HG03354 (cell line): ENCODE measurements at regions not wholly inside any gene's neighbourhood (a gene's known extent, or its start where the extent isn't known, plus 50 kb on each side); places are given as distances from the start of the nearest gene placed in this dataset.
"Not testable (repeated sequence)": the region's sequence is repeated elsewhere in the genome, so short reads cannot be mapped to it uniquely, and the experiment has no call there.

Experiments
- ATAC-seq: cut with Tn5 transposase; IDR thresholded peaks from one replicate; pipeline ENCODE4 v1.9.1; 2021; ENCODE audit warnings: mild to moderate bottlenecking; ENCODE audit not compliant: unreplicated experiment, poor library complexity, severe bottlenecking

DNA sequence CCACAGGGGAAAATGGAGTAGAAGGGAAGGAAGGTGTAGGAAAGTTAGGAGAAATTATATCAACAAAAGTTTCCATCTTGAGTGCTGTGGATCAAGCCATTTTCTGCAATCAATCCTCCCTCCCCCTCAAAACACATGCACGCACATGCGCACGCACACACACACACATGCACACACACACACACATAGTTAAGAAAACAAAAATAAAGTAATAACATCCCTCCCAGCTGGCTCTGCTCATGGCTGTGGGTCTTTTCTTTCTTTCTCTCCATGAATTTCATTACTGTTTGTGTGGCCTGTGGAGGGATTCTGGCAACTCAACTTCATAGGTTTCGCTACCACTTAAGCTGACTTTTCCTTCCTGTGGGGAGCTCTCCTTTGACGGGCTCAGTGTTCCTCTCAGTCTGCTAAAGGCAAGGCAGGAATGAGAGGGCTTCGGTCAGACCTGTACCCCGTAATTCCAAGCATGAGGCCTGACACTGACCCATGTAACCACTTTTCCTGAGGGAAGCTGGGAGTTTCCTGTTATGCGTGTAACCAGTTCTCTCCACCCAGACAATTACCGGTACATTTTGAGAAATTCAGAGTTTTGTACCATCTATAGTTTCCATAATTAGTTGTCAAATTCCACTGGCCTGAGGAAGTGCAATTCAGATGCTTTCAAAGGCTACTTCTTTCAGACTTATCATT, 79.8 kb downstream of the ZNF92 start:
- no peak for ATAC-seq

DNA sequence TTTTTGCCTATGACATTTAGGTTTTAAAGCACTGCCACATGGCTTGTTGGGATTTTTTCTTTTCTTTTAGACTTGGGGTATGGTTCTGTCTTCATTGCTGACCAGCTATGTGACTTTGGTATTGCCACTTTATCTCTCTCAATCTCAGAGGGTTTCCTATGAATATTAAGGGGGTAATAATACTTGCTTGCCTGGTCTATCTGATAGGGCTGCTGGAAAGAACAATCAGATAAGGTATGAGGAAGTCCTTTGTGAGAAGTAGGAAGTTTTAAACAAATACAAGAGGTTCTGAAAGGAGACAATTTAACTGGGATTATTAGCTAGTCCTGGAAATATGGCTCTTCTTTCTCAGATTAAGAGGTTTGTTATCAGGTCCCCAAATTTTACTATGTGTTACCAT, 80.8 kb downstream of the ZNF92 start:
- no peak for ATAC-seq

DNA sequence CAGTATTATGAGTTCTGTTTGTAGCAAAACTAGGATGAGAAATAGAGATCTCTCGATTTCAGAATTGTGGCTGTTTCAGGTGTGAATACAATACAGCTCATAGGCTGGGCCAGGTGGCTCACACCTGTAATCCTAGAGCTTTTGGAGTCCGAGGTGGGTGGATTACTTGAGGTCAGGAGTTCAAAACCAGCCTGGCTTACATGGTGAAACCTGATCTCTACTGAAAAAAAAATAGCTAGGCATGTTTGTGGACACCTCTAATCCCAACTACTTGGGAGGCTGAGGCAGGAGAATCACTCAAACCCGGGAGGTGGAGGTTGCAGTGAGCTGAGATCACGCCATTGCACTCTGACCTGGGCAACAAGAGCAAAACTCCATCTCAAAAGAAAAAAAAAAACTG, 81.4 kb downstream of the ZNF92 start:
- ATAC-seq, result not testable (repeated sequence)

DNA sequence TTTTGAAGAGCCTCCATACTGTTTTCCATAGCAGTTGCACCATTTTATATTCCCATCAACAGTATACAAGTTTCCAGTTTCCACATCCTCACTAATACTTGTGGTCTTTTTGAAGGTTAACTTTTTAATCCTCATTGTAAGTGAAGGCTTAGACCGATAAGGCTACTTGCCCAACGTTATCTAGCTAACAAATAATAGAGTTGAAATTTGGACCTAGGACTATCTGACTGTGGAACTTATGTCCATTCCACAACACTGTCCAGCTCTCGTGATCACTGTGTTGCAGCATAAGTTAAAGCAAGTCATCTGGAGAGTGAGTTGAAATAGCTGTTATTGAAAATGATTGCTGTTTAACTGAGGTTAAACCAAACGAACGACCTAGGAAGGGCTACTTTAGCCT, 84.0 kb downstream of the ZNF92 start:
- ATAC-seq, result no peak

DNA sequence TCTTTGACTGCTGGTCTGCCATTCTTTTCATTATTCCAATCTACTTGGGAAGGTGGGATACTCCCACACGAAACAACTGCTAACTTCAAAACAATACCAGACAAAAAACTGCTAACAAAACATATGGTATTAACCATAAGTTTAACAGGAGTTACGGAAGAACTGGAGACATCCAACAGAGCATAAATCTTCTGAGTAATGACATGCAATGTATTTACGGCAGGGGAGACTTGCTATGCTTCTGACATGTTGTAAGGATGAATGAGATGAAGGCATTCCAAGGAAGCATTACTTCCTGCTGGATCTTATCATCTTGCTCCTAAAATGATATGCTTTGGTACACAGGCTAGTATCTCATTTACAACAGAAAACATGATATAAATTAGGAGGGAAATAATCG, 85.8 kb downstream of the ZNF92 start:
- no peak for ATAC-seq

DNA sequence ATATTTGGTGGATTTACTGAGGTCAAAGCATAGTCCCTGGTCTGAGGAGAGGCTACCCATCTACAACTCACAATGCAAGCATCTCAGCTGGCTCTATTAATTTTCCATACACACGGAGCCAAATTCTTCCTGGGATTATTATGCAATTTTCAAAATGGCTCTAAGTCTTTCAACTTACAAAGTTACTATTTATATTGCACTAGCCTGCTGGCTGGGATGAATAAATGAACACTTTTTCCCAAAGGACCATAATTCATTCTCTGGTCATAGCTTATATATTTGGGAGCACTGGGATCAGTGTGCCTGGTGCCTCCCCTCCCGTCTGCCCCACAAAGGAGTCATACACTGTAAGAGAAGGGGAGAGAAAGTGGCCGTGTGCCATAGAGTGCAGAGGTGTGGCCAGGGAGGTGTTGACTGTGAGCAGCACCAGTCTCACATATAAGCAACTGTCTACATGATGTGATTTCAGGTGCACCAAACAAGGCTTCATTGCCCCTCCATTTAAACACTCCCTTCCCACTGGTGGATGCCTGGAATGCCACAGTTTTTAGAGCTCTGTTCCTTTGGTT, 88.6 kb downstream of the ZNF92 start:
- ATAC-seq, result no peak

DNA sequence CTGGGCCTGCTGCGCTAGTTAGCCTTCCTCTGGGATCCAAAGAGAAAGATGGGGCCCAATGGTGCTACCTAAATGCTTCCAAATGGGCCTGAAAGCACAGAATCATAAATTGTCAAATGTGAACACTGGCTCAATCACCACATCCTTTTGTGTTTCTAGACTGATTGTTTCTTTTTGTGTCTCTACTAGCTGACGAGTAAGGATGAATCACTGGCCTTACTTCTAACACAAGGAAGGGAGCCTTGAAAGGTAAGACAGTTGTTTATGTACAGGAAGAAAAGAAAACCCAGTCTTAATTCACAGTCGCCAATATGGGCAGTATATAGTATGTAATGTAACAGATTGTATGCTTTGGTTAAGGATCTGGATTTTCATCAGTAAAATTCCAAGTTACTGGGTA, 89.5 kb downstream of the ZNF92 start:
- ATAC-seq, result no peak

DNA sequence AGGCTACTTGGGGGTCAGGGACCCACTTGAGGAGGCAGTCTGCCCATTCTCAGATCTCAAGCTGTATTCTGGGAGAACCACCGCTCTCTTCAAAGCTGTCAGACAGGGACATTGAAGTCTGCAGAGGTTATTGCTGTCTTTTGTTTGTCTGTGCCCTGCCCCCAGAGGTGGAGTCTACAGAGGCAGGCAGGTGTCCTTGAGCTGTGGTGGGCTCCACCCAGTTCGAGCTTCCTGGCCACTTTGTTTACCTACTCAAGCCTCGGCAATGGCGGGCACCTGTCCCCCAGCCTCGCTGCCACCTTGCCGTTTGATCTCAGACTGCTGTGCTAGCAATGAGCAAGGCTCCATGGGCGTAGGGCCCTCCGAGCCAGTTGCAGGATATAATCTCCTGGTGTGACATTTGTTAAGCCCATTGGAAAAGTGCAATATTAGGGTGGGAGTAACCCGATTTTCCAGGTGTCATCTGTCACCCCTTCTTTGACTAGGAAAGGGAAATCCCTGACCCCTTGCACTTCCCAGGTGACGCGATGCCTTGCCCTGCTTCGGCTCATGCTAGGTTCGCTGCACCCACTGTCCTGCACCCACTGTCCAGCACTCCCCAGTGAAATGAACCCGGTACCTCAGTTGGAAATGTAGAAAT, 96.4 kb downstream of the ZNF92 start:
- ATAC-seq, result not testable (repeated sequence)

DNA sequence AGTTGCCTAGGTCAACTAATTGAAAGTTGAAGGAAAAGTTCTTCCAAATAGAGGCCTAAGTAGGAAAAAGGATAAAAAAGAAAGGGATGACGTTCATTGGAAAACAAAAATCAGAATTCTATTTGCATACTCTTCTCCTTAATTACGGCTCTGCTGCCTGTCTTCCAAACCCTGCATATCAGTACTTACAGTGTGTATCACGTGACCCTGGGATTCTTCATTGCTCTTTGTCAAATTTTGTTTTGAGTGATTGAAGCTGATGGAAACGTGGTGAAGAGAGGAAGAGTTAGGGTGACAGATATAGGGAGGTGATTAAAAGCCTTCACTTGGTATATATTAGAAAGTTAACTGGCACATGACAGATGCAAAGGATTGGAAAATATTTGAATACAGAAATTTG, 97.9 kb downstream of the ZNF92 start:
- no peak for ATAC-seq

DNA sequence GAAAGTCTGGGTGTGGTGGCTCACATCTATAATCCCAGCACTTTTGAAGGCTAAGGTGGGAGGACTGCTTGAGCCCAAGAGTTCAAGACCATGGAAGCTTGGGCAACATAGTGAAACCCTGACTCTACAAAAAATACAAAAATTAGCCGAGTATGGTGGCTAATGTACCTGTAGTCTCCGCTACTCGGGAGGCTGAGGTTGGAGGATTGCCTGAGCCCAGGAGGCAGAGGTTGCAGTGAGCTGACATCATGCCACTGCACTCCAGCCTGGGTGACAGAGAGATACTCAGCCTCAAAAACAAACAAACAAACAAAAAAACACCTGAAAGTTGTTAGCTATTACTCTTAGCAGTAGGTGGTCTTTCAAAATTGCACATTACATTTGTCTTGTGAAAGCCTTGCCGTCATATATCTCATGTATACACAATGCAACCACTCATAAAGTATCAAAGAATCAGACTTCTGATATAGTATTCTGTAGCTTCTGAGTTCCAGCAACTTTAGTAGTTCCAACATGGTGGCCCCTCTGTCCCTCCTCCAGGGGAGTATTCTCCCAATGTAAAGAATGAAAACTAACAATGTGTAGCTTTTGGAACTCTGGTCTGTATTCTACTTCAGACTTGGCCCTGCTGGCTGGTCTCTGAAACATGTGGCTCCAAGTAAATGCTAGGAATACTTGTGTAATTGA, 101.5 kb downstream of the ZNF92 start:
- peak; percentile 40 for ATAC-seq

DNA sequence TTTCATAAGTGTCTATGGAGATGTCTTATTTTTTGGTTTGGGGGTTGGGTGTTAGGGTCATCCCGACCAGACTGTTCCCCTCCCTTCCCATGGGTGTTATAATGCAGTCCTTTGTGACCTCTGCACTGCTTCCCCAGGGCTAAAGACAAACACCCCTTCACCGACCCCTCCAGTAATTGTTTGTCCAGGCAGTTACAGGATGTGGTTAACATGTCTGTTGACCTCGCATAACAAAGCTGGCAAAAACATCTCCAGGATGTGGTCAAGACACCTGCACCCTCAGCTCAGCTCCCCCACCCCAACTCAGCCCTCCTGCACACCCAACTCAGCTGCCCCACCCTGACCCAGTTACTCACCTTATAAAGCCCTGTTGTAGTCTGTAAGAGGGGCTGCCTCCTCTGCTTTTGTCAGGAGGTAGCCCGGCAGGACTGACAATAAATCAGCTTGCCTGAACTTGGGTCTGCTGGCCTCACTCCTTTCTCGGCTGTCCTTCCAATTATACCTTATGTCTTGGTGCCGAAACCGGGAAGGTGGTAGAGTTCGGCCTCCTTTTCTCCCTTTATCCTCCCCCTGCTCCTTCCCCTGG, 102.2 kb downstream of the ZNF92 start:
- ATAC-seq, result peak; percentile 98

DNA sequence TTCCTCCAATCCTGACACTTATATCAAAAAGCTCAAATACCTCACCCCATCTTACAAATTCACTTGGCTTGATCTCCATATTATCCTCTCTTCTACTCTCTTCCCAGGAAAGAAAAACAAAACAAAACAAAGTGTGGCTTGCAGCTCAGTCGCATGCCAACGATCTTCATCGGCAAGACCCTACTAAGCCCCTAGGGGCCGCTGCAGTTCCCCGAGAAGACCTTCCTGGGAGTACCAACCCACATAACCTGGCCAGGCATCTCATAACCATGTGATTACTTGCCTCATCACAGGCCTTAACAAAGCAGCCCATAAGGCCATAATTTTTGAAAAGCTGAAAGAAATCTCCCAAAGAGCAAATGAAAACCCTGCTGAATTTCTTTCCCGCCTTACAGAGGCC, 103.7 kb downstream of the ZNF92 start:
- ATAC-seq, result no peak

DNA sequence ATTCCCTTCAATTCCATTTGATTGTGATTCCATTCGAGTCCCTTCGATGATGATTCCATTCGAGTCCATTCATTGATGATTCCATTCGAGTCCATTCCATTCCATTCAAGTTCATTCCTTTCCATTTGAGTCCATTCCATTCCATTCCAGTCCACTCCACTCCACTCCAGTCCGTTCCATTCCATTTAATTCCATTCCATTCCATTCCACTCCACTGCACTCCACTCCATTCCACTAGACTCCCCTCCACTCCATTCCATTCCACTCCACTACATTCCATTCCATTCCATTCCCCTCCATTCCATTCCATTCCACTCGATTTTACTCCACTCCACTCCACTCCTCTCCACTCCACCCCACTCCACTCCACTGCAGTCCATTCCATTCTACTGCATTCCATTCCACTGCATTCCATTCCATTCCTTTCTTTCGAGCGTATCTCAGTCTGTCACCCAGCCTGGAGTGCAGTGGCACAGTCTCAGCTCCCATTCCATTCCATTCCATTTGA, 115.7 kb downstream of the ZNF92 start:
- no peak for ATAC-seq

DNA sequence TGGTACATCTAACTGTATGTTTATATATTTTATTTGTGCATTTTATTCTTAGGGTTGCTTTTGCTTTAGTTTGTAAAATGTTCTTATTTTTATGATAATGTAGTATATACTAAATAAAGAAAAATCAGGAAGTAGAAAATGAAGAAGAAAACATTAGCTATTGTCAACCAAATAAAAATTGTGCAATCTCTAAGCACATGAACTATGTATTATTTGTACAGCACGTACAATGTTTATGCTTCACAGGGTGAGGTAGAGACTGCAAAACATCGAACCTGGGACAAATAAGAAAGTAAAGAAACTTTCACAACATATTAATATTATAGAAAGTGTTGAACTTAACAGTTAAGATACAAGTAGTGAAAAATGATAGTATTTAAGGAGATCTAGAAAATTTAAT, 123.0 kb downstream of the ZNF92 start:
- ATAC-seq, result not testable (repeated sequence)

DNA sequence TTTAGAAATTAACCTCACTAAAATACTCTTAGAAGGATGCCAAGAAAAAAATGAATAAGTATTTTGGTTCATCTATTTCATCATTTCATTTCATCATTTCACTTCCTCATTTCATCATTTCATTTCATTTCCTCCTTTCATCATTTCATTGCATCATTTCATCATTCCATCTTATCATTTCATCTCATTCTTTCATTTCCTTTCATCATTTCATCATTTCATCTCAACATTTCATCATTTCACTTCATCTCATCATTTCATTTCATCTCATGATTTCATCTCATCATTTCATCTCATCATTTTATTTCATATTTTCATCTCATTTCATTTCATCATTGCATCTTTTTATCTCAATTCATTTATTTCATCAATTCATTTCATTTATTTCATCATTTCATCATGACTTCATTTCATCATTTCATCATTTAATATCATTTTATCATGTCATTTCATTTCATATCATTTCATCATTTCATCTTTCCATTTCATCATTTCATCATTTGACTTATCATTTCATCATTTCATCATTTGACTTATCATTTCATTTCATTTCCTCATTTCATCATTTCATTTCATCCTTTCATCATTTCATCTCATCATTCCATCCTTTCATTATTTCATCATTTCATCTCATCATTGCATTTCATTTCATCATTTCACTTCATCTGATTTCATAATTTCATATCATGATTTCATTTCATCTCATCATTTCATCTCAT, 129.9 kb downstream of the ZNF92 start:
- ATAC-seq, result no peak

DNA sequence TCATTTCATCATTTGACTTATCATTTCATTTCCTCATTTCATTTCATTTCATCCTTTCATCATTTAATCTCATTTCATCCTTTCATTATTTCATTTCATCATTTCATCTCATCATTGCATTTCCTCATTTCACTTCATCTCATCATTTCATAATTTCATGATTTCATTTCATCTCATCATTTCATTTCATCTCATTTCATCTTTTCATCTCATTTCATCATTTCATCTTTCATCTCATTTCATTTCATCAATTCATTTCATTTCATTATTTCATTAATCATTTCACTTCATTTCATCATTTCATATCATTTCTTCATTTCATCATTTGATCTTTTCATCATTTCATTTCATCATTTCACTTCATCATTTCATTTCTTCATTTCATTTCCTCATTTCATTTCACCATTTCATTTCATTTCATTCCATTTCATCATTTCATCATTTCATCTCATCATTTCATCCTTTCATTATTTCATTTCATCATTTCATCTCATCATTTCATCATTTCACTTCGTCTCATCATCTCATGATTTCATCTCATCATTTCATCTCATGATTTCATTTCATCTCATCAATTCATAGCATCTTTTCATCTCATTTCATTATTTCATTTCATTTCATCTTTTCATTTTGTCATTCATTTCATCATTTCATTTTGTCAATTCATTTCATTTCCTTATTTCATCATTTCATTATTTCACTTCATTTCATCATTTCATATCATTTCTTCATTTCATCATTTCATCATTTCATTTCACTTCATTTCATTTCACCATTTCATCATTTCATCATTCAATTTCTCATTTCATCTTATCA, 131.1 kb downstream of the ZNF92 start:
- ATAC-seq, result not testable (repeated sequence)

DNA sequence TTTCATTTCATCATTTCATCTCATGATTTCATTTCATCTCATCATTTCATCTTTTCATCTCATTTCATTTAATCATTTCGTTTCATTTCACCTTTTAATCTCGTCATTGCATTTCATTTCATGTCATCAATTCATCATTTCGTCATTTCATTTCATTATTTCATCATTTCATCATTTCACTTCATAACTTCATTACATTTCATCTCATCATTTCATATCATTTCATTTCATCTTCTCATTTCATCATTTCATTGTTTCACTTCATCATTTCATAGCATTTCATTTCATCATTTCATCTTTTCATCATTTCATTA, 131.6 kb downstream of the ZNF92 start:
- ATAC-seq, result not testable (repeated sequence)

DNA sequence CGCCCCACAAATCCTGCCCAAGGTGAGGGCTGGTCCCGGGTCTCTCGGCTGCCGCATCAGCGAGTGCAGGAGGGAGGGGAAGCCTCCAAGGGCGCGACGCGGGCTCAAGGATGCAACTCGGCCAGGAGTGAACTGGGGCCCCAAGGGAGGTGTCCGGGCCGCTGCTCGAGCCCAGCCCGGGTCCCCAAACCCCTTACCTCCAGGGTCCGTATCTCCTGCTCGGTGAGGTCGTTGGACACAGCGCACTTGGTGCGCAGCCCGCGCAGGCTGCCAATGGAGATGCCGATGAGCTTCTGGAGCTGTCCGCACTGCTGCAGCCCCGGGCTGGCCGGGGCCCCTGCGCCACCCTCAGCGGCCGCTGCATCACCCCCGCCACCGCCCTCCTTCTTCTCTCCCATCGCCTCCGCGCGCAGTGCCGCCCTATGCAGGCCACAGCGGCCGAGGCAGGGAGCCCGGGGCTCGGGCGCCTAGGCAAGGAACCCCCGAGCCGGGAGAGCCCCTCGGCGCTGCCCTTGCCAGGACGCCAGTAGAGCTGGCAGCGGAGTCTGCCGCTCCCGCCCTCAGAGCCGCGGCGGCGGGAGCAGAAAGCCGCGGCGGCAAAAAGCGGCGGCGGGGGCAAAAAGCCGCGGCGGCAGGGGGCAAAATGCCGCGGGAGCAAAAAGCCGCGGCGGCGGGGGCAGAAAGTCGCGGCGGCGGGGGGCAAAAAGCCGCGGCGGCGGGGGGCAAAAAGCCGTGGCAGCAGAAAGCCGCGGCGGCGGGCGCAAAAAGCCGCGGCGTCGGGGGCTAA, 135.1 kb downstream of the ZNF92 start:
- not testable (repeated sequence) for ATAC-seq
